ENCODE measurements at regions not wholly inside any gene's neighbourhood (a gene's known extent, or its start where the extent isn't known, plus 50 kb on each side); places are given as distances from the start of the nearest gene placed in this dataset.
A peak's percentile ranks its signal among the peaks of the same experiment; 100 is the strongest.
"Not testable (repeated sequence)": the region's sequence is repeated elsewhere in the genome, so short reads cannot be mapped to it uniquely, and the experiment has no call there.

DNA sequence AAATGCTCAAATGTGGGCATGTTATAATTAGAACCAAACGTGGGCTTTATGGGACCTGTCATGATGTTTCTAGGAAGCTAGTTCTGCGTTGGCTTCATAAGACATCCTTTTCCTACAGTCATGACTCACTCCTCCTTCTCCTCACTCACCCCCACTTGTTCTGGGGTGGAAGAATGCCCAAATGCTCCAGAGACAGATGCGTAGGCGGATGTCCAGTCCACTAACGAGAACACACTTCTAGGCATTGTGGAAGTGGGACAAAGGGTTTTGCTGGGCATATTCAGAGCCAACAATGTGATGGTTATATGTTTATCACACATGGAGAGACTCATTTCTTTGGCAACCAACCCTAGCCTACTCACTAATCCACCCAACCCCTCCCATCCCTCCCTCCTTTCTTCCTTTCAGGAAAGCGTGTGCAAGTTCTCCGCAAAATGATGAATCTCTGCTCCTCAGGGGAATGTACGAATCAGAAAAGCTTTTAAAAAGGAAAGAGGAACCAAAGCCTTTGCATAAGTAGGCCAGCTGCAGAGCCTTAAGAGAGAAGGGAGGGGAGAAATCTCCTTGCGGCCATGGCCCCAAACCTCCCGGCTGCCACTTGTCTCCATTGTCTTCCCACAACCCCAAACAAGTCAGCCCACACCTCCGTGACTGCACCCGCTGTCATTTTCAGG is 123.0 kb upstream of the SPRED1 start:
- no peak for DNase-seq
- TF ChIP-seq POLR2A (IDR thresholded peaks at IDR 0.05), result no peak
- TF ChIP-seq, protein P1, sequence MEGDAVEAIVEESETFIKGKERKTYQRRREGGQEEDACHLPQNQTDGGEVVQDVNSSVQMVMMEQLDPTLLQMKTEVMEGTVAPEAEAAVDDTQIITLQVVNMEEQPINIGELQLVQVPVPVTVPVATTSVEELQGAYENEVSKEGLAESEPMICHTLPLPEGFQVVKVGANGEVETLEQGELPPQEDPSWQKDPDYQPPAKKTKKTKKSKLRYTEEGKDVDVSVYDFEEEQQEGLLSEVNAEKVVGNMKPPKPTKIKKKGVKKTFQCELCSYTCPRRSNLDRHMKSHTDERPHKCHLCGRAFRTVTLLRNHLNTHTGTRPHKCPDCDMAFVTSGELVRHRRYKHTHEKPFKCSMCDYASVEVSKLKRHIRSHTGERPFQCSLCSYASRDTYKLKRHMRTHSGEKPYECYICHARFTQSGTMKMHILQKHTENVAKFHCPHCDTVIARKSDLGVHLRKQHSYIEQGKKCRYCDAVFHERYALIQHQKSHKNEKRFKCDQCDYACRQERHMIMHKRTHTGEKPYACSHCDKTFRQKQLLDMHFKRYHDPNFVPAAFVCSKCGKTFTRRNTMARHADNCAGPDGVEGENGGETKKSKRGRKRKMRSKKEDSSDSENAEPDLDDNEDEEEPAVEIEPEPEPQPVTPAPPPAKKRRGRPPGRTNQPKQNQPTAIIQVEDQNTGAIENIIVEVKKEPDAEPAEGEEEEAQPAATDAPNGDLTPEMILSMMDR (IDR thresholded peaks at IDR 0.05 in 8 of 11, conservative IDR thresholded peaks at IDR 0.05 in 3 of 11), result no peak
- peak in 1 of 3 donors; percentile 61 for TF ChIP-seq POLR2AphosphoS5 (IDR thresholded peaks at IDR 0.05)
- peaks cover 0 to 4% (median 0%) of the 10 kb centered on the region in 8 donors for H3K9me3 ChIP-seq
- intact Hi-C loops (cut with DNase I; ENCODE audit: low total_unique reads), result no loop called here
- WGBS, 5 donors, result 23 to 34% (median 29%) methylated on average over 12 of the region's 12 CpGs
- peak overlapping the region in 2 of 8 donors; percentile 19 to 37 for H3K4me3 ChIP-seq
- no peaks in the 10 kb centered on the region for H3K27me3 ChIP-seq (replicated peaks in 1 of 7)
- H3K4me1 ChIP-seq, result peaks cover 0 to 43% (median 23%) of the 10 kb centered on the region in 6 donors
- H3K27ac ChIP-seq, result peak overlapping the region in 7 of 8 donors; percentile 45 to 77 (median 72)
- H3K36me3 ChIP-seq, result no peaks in the 10 kb centered on the region

DNA sequence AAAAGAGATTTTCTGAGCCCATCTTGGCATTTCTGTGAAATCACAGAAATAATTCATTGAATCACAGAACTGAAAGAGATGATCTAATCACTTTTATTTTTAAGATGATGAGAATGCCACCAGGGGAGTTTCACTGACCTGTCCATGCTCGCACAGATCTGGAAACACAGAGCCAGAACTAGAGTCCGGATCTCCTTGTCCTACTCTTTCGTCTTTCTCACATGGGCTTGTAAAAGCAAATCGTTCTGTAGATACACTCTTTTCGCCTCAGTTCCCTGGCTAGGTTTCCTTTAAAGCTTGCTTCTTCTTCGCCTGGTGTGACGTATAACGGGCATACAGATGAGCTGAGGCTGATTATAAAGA is 122.5 kb upstream of the SPRED1 start:
- Histone ChIP-seq H3K36me3 (no peaks in the 10 kb centered on the region), H3K9me3 (peaks cover 0 to 4% (median 0%) of the 10 kb centered on the region in 8 donors), H3K27me3 (replicated peaks in 1 of 7) (no peaks in the 10 kb centered on the region), H3K4me1 (peaks cover 0 to 43% (median 23%) of the 10 kb centered on the region in 6 donors), H3K4me3 (peak overlapping the region in 2 of 8 donors; percentile 19 to 37), H3K27ac (peak overlapping the region in 7 of 8 donors; percentile 45 to 77 (median 72))
- intact Hi-C loops (cut with DNase I; ENCODE audit: low total_unique reads), result no loop called here
- DNase-seq, result no peak
- TF ChIP-seq POLR2AphosphoS5 (IDR thresholded peaks at IDR 0.05) (no peak), POLR2A (IDR thresholded peaks at IDR 0.05) (no peak)
- TF ChIP-seq, protein P1 (IDR thresholded peaks at IDR 0.05 in 8 of 11, conservative IDR thresholded peaks at IDR 0.05 in 3 of 11), result no peak
- 45 to 76% (median 73%) methylated on average over 8 of the region's 8 CpGs for WGBS, 5 donors

DNA sequence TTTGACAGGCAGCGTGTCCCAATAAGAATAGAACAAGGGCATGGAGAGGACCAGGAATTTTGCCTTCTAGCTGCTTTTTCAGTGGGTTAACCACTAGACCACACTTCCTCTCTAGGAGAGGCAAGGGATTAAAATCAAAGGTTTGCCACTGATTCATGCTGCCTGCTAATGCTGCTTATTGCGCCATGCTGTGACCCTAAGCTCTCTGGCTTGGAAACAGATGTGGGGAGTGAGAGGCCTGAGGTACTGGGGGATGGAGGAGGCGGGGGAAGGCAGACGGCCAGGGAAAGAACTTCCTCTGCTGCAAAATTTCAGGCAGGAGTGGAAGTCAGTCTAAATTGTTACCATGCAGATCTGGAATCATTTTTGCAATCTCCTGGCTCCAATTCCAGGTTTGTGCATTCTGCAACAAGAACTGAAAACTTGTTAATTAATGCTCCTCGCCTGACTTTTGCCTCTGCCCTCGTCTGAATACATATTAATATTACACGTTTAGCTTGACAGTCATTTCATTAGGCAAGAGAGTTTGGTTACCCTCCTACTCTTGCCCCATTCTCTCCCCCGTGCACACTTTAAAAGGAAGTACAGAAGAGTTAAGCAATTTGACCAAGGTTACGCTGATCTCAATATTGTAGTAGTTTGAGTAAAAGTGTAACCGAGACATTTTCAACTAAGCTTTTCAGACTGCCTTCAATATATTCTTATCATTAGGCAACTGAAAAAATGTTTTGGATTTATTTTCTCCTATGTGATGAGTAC is 121.7 kb upstream of the SPRED1 start:
- intact Hi-C loops (cut with DNase I; ENCODE audit: low total_unique reads), result no loop called here
- 15 to 45% (median 20%) methylated on average over 10 of the region's 10 CpGs for WGBS, 5 donors
- H3K4me1 ChIP-seq, result peaks cover 0 to 43% (median 23%) of the 10 kb centered on the region in 6 donors
- no peaks in the 10 kb centered on the region for H3K36me3 ChIP-seq
- H3K27ac ChIP-seq, result peak overlapping the region in 7 of 8 donors; percentile 45 to 77 (median 72)
- DNase-seq, result no peak
- TF ChIP-seq, protein P1 (IDR thresholded peaks at IDR 0.05 in 8 of 11, conservative IDR thresholded peaks at IDR 0.05 in 3 of 11), result no peak
- peak in 2 of 3 donors; percentile 14 to 72 for TF ChIP-seq POLR2AphosphoS5 (IDR thresholded peaks at IDR 0.05)
- no peaks in the 10 kb centered on the region for H3K27me3 ChIP-seq (replicated peaks in 1 of 7)
- H3K4me3 ChIP-seq, result peak overlapping the region in 1 of 8 donors; percentile 1
- peaks cover 0 to 3% (median 0%) of the 10 kb centered on the region in 8 donors for H3K9me3 ChIP-seq

DNA sequence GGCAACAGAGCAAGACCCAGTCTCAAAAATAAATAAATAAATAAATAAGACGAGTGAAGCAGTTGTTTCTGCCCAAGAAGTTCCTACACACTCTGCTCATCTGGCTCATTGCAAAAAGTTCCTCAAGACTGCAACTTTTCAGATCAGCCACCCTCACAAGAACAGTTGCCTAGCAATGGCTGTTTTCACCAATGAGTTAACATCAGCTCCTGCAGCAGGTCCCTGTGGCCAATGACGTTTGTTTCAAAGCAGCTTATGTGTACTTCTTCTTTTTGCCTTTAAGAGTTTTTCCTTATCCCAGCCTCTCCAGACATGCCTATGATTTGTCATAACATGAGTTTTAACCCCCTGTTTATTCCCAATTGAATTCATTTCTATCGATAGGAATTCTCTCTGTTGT is 118.4 kb upstream of the SPRED1 start:
- Histone ChIP-seq H3K27ac (no peak overlapping the region), H3K4me1 (peaks cover 0 to 26% (median 14%) of the 10 kb centered on the region in 6 donors), H3K4me3 (no peak overlapping the region), H3K9me3 (peaks cover 0 to 6% (median 0%) of the 10 kb centered on the region in 8 donors), H3K27me3 (replicated peaks in 1 of 7) (no peaks in the 10 kb centered on the region), H3K36me3 (no peaks in the 10 kb centered on the region)
- 39 to 47% (median 45%) methylated on average over 3 of the region's 3 CpGs for WGBS, 5 donors
- no peak for TF ChIP-seq POLR2A (IDR thresholded peaks at IDR 0.05)
- no peak for TF ChIP-seq POLR2AphosphoS5 (IDR thresholded peaks at IDR 0.05)
- no peak for DNase-seq
- intact Hi-C loops (cut with DNase I; ENCODE audit: low total_unique reads), result no loop called here

DNA sequence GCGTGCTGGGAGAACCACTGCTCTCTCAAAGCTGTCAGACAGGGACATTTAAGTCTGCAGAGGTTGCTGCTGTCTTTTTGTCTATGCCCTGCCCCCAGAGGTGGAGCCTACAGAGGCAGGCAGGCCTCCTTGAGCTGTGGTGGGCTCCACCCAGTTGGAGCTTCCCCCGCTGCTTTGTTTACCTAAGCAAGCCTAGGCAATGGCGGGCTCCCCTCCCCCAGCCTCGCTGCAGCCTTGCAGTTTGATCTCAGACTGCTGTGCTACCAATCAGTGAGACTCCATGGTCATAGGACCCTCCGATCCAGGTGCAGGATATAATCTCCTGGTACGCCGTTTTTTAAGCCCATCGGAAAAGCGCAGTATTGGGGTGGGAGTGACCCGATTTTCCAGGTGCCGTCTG is 110.4 kb upstream of the SPRED1 start:
- DNase-seq; H3K27ac ChIP-seq; intact Hi-C loops (cut with DNase I; ENCODE audit: low total_unique reads); H3K4me3 ChIP-seq; H3K4me1 ChIP-seq; H3K27me3 ChIP-seq (replicated peaks in 1 of 7); H3K36me3 ChIP-seq; H3K9me3 ChIP-seq: not testable (repeated sequence)
- 82 to 95% (median 89%) methylated on average over 9 to 11 of the region's 11 CpGs for WGBS, 5 donors

All from spleen (tissue), 11 donors.